GM23338 (cell line): ENCODE measurements at regions not wholly inside any gene's neighbourhood (a gene's known extent, or its start where the extent isn't known, plus 50 kb on each side); places are given as distances from the start of the nearest gene placed in this dataset.

Experiments used
- ATAC-seq: fragments of 200-7000 bp; cut with Tn5 transposase; 3 replicates; pipeline ENCODE4 v1.9.1; 2020
- DNase-seq: peaks from one replicate; pipeline ENCODE4 v3.0.0-alpha.2; 2015; ENCODE audit warnings: low spot score
- H2AFZ ChIP-seq: fragments of 200-600 bp; sonication (generic); 2 replicates; pipeline ENCODE4 v1.8.0; 2016; ENCODE audit warnings: antibody characterized with exemption, mild to moderate bottlenecking, moderate library complexity
- H3F3A ChIP-seq: fragments of 200-600 bp; sonication (generic); replicated peaks from 2 replicates; pipeline ENCODE4 v1.8.0; 2017; ENCODE audit warnings: antibody characterized with exemption, mixed run types, low read depth
- H3K27ac ChIP-seq: fragments of 200-600 bp; sonication (generic); 2 replicates; pipeline ENCODE4 v1.6.1; 2016; ENCODE audit warnings: low read depth
- H3K27me3 ChIP-seq: fragments of 200-600 bp; sonication (generic); 2 replicates; pipeline ENCODE4 v1.8.0; 2016; ENCODE audit warnings: mild to moderate bottlenecking, mixed run types, moderate library complexity; ENCODE audit not compliant: insufficient read depth
- H3K36me3 ChIP-seq: fragments of 200-600 bp; sonication (generic); 2 replicates; pipeline ENCODE4 v1.8.0; 2016; ENCODE audit warnings: mild to moderate bottlenecking; ENCODE audit not compliant: insufficient read depth
- H3K4me1 ChIP-seq: fragments of 200-600 bp; sonication (generic); 2 replicates; pipeline ENCODE4 v1.8.0; 2016; ENCODE audit warnings: mild to moderate bottlenecking, moderate library complexity; ENCODE audit not compliant: insufficient read depth
- H3K4me2 ChIP-seq: fragments of 200-600 bp; sonication (generic); 2 replicates; pipeline ENCODE4 v1.7.1; 2017; ENCODE audit warnings: mixed run types
- H3K4me3 ChIP-seq: fragments of 200-600 bp; sonication (generic); 2 replicates; pipeline ENCODE4 v1.6.1; 2016; ENCODE audit warnings: mixed run types
- H3K79me2 ChIP-seq: fragments of 200-600 bp; sonication (generic); replicated peaks from 2 replicates; pipeline ENCODE4 v1.8.0; 2017; ENCODE audit warnings: mild to moderate bottlenecking; ENCODE audit not compliant: insufficient read depth
- H3K9me2 ChIP-seq: fragments of 200-600 bp; sonication (generic); 2 replicates; pipeline ENCODE4 v1.8.0; 2017; ENCODE audit not compliant: insufficient read depth
- H4K20me1 ChIP-seq: fragments of 200-600 bp; sonication (generic); replicated peaks from 2 replicates; pipeline ENCODE4 v1.8.0; 2017; ENCODE audit warnings: mild to moderate bottlenecking; ENCODE audit not compliant: insufficient read depth
- H3K27ac Mint-ChIP-seq: 2 replicates; pipeline ENCODE4 v1.8.0; 2020; ENCODE audit warnings: inconsistent platforms, mild to moderate bottlenecking, moderate library complexity, mixed read lengths
- H3K27me3 Mint-ChIP-seq: 3 replicates; pipeline ENCODE4 v1.8.0; 2022; ENCODE audit warnings: low read depth, mild to moderate bottlenecking, moderate library complexity, mixed read lengths, inconsistent platforms; ENCODE audit not compliant: insufficient read depth, poor library complexity
- H3K36me3 Mint-ChIP-seq: 3 replicates; pipeline ENCODE4 v1.8.0; 2021; ENCODE audit warnings: low read depth, mild to moderate bottlenecking, inconsistent platforms, moderate library complexity, mixed read lengths
- H3K4me1 Mint-ChIP-seq: 3 replicates; pipeline ENCODE4 v1.8.0; 2020; ENCODE audit warnings: mild to moderate bottlenecking, inconsistent platforms, mixed read lengths
- H3K4me3 Mint-ChIP-seq: 3 replicates; pipeline ENCODE4 v1.8.0; 2021; ENCODE audit warnings: moderate library complexity, mild to moderate bottlenecking, inconsistent platforms, mixed read lengths
- H3K9me3 Mint-ChIP-seq: 3 replicates; pipeline ENCODE4 v1.8.0; 2020; ENCODE audit warnings: moderate library complexity, mild to moderate bottlenecking, inconsistent platforms, mixed read lengths
- EZH2 ChIP-seq: fragments of 200-600 bp; sonication (generic); IDR thresholded peaks from one replicate; pipeline ENCODE4 v1.8.0; 2017; ENCODE audit warnings: antibody characterized with exemption, mild to moderate bottlenecking, low read depth; ENCODE audit not compliant: unreplicated experiment
- EZH2phosphoT487 ChIP-seq: fragments of 200-600 bp; sonication (generic); IDR thresholded peaks from one replicate; pipeline ENCODE4 v1.8.1; 2018; ENCODE audit warnings: antibody characterized with exemption; ENCODE audit not compliant: unreplicated experiment
- JUNB ChIP-seq: IDR thresholded peaks from one replicate; pipeline ENCODE4 v1.6.1; 2016; ENCODE audit warnings: antibody characterized with exemption; ENCODE audit not compliant: unreplicated experiment
- NANOG ChIP-seq: IDR thresholded peaks from 2 replicates; pipeline ENCODE4 v1.6.1; 2016; ENCODE audit warnings: antibody characterized with exemption, borderline replicate concordance
- POLR2AphosphoS5 ChIP-seq: IDR thresholded peaks from 2 replicates; pipeline ENCODE4 v1.6.1; 2016; ENCODE audit warnings: antibody characterized with exemption, low read depth
- REST ChIP-seq: IDR thresholded peaks from one replicate; pipeline ENCODE4 v1.6.1; 2018; ENCODE audit warnings: antibody characterized with exemption; ENCODE audit not compliant: unreplicated experiment
- ZNF114 ChIP-seq: fragments of 250-450 bp; sonication (Bioruptor Pico); IDR thresholded peaks from 2 replicates; pipeline ENCODE4 v1.5.0; 2020; ENCODE audit warnings: mild to moderate bottlenecking, moderate library complexity
- TF ChIP-seq, protein P1 (sequence below): IDR thresholded peaks from 2 replicates; pipeline ENCODE4 v1.6.1; 2016; ENCODE audit warnings: antibody characterized with exemption
- TF ChIP-seq, protein P2 (sequence below): fragments of 250-450 bp; sonication (Bioruptor Pico); IDR thresholded peaks from 2 replicates; pipeline ENCODE4 v1.5.0; 2020; ENCODE audit warnings: mild to moderate bottlenecking, moderate library complexity

- H3K4me1 ChIP-seq: no peaks in the 10 kb centered on the region
- Mint-ChIP-seq H3K27me3 (no peaks in the 10 kb centered on the region), H3K4me1 (no peaks in the 10 kb centered on the region), H3K27ac (no peak overlapping the region), H3K4me3 (no peak overlapping the region), H3K36me3 (peaks cover 18% of the 10 kb centered on the region; the same call in 2 of the 3 replicates), H3K9me3 (peaks cover 23% of the 10 kb centered on the region)
- H3K27ac ChIP-seq: no peak overlapping the region
- TF ChIP-seq, protein P1, sequence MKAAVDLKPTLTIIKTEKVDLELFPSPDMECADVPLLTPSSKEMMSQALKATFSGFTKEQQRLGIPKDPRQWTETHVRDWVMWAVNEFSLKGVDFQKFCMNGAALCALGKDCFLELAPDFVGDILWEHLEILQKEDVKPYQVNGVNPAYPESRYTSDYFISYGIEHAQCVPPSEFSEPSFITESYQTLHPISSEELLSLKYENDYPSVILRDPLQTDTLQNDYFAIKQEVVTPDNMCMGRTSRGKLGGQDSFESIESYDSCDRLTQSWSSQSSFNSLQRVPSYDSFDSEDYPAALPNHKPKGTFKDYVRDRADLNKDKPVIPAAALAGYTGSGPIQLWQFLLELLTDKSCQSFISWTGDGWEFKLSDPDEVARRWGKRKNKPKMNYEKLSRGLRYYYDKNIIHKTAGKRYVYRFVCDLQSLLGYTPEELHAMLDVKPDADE: no peak
- no peak for TF ChIP-seq REST
- no peak for TF ChIP-seq JUNB
- no peak for DNase-seq
- peaks cover 6% of the 10 kb centered on the region; the same call in 1 of the 2 replicates for H3K9me2 ChIP-seq
- H3K36me3 ChIP-seq: no peaks in the 10 kb centered on the region
- no peaks in the 10 kb centered on the region for H3K27me3 ChIP-seq
- no peak for ATAC-seq
- no peaks in the 10 kb centered on the region for H3K79me2 ChIP-seq
- no peak overlapping the region for H3K4me3 ChIP-seq
- H4K20me1 ChIP-seq: no peaks in the 10 kb centered on the region
- no peaks in the 10 kb centered on the region for H3F3A ChIP-seq
- no peak overlapping the region for H2AFZ ChIP-seq
- H3K4me2 ChIP-seq: no peak overlapping the region
These were observed 95.4 kb upstream of the FN1 start for GRCh38 chr2:215531284-215531683.

- no peak for DNase-seq
- H3K4me1 Mint-ChIP-seq: no peaks in the 10 kb centered on the region
- TF ChIP-seq NANOG (no peak), POLR2AphosphoS5 (no peak), EZH2phosphoT487 (no peak), JUNB (no peak), EZH2 (no peak), ZNF114 (no peak)
- TF ChIP-seq, protein P2, sequence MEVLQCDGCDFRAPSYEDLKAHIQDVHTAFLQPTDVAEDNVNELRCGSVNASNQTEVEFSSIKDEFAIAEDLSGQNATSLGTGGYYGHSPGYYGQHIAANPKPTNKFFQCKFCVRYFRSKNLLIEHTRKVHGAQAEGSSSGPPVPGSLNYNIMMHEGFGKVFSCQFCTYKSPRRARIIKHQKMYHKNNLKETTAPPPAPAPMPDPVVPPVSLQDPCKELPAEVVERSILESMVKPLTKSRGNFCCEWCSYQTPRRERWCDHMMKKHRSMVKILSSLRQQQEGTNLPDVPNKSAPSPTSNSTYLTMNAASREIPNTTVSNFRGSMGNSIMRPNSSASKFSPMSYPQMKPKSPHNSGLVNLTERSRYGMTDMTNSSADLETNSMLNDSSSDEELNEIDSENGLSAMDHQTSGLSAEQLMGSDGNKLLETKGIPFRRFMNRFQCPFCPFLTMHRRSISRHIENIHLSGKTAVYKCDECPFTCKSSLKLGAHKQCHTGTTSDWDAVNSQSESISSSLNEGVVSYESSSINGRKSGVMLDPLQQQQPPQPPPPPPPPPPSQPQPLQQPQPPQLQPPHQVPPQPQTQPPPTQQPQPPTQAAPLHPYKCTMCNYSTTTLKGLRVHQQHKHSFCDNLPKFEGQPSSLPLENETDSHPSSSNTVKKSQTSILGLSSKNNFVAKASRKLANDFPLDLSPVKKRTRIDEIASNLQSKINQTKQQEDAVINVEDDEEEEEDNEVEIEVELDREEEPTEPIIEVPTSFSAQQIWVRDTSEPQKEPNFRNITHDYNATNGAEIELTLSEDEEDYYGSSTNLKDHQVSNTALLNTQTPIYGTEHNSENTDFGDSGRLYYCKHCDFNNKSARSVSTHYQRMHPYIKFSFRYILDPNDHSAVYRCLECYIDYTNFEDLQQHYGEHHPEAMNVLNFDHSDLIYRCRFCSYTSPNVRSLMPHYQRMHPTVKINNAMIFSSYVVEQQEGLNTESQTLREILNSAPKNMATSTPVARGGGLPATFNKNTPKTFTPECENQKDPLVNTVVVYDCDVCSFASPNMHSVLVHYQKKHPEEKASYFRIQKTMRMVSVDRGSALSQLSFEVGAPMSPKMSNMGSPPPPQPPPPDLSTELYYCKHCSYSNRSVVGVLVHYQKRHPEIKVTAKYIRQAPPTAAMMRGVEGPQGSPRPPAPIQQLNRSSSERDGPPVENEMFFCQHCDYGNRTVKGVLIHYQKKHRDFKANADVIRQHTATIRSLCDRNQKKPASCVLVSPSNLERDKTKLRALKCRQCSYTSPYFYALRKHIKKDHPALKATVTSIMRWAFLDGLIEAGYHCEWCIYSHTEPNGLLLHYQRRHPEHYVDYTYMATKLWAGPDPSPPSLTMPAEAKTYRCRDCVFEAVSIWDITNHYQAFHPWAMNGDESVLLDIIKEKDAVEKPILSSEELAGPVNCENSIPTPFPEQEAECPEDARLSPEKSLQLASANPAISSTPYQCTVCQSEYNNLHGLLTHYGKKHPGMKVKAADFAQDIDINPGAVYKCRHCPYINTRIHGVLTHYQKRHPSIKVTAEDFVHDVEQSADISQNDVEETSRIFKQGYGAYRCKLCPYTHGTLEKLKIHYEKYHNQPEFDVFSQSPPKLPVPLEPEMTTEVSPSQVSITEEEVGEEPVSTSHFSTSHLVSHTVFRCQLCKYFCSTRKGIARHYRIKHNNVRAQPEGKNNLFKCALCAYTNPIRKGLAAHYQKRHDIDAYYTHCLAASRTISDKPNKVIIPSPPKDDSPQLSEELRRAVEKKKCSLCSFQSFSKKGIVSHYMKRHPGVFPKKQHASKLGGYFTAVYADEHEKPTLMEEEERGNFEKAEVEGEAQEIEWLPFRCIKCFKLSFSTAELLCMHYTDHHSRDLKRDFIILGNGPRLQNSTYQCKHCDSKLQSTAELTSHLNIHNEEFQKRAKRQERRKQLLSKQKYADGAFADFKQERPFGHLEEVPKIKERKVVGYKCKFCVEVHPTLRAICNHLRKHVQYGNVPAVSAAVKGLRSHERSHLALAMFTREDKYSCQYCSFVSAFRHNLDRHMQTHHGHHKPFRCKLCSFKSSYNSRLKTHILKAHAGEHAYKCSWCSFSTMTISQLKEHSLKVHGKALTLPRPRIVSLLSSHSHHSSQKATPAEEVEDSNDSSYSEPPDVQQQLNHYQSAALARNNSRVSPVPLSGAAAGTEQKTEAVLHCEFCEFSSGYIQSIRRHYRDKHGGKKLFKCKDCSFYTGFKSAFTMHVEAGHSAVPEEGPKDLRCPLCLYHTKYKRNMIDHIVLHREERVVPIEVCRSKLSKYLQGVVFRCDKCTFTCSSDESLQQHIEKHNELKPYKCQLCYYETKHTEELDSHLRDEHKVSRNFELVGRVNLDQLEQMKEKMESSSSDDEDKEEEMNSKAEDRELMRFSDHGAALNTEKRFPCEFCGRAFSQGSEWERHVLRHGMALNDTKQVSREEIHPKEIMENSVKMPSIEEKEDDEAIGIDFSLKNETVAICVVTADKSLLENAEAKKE: no peak
These were observed 94.5 kb upstream of the FN1 start for GRCh38 chr2:215530191-215530968.

More at GRCh38 chr2:215530191-215530968, 94.5 kb upstream of the FN1 start:
- Histone ChIP-seq H3K4me3 (no peak overlapping the region), H3K4me1 (no peaks in the 10 kb centered on the region), H3K27me3 (no peaks in the 10 kb centered on the region), H3K36me3 (no peaks in the 10 kb centered on the region), H3K4me2 (no peak overlapping the region), H3K9me2 (peaks cover 6% of the 10 kb centered on the region; the same call in 1 of the 2 replicates), H4K20me1 (no peaks in the 10 kb centered on the region), H3K79me2 (no peaks in the 10 kb centered on the region), H2AFZ (no peak overlapping the region), H3F3A (no peaks in the 10 kb centered on the region), H3K27ac (no peak overlapping the region)
- Mint-ChIP-seq H3K27me3 (no peaks in the 10 kb centered on the region), H3K9me3 (peaks cover 23% of the 10 kb centered on the region), H3K4me3 (no peak overlapping the region), H3K36me3 (peaks cover 18% of the 10 kb centered on the region; the same call in 2 of the 3 replicates), H3K27ac (no peak overlapping the region)
- no peak for ATAC-seq
